GM19438 (cell line): ENCODE measurements at regions not wholly inside any gene's neighbourhood (a gene's known extent, or its start where the extent isn't known, plus 50 kb on each side); places are given as distances from the start of the nearest gene placed in this dataset.

Experiments used
- ATAC-seq: cut with Tn5 transposase; IDR thresholded peaks from one replicate; pipeline ENCODE4 v1.9.1; 2021; ENCODE audit warnings: low read depth; ENCODE audit not compliant: unreplicated experiment

- no peak for ATAC-seq
These were observed 266.8 kb downstream of the NEDD1 start for GRCh38 chr12:97173688-97174410.

GRCh38 chr12:97177481-97177880 lies 270.4 kb downstream of the NEDD1 start:
- no peak for ATAC-seq

GRCh38 chr12:97181571-97182265 lies 274.7 kb downstream of the NEDD1 start:
- no peak for ATAC-seq

- ATAC-seq, result no peak
These were observed 275.7 kb downstream of the NEDD1 start for GRCh38 chr12:97182769-97183168.

- no peak for ATAC-seq
These were observed 277.2 kb downstream of the NEDD1 start for GRCh38 chr12:97184127-97184773.

GRCh38 chr12:97185567-97185966 lies 277.0 kb upstream of the RMST start:
- no peak for ATAC-seq

GRCh38 chr12:97194546-97194945 lies 268.1 kb upstream of the RMST start:
- no peak for ATAC-seq

- no peak for ATAC-seq
These were observed 262.4 kb upstream of the RMST start for GRCh38 chr12:97200181-97200580.

- ATAC-seq, result no peak
These were observed 259.2 kb upstream of the RMST start for GRCh38 chr12:97203408-97203807.

GRCh38 chr12:97209997-97210396 lies 252.6 kb upstream of the RMST start:
- ATAC-seq, result no peak

- ATAC-seq, result no peak
These were observed 251.1 kb upstream of the RMST start for GRCh38 chr12:97211416-97211930.

GRCh38 chr12:97216848-97217247 lies 245.8 kb upstream of the RMST start:
- no peak for ATAC-seq

- ATAC-seq, result no peak
These were observed 240.2 kb upstream of the RMST start for GRCh38 chr12:97222391-97222790.

GRCh38 chr12:97223419-97223818 lies 239.2 kb upstream of the RMST start:
- no peak for ATAC-seq

- no peak for ATAC-seq
These were observed 233.6 kb upstream of the RMST start for GRCh38 chr12:97229004-97229403.

- no peak for ATAC-seq
These were observed 227.5 kb upstream of the RMST start for GRCh38 chr12:97235102-97235501.

GRCh38 chr12:97246368-97246767 lies 216.2 kb upstream of the RMST start:
- no peak for ATAC-seq

GRCh38 chr12:97250483-97250882 lies 212.1 kb upstream of the RMST start:
- ATAC-seq, result no peak

GRCh38 chr12:97257726-97258125 lies 204.9 kb upstream of the RMST start:
- no peak for ATAC-seq

- ATAC-seq, result no peak
These were observed 203.5 kb upstream of the RMST start for GRCh38 chr12:97259098-97259497.

GRCh38 chr12:97260786-97261185 lies 201.8 kb upstream of the RMST start:
- ATAC-seq, result no peak

- ATAC-seq, result no peak
These were observed 195.4 kb upstream of the RMST start for GRCh38 chr12:97267166-97267565.
